ENCODE measurements at regions not wholly inside any gene's neighbourhood (a gene's known extent, or its start where the extent isn't known, plus 50 kb on each side); places are given as distances from the start of the nearest gene placed in this dataset.

DNA sequence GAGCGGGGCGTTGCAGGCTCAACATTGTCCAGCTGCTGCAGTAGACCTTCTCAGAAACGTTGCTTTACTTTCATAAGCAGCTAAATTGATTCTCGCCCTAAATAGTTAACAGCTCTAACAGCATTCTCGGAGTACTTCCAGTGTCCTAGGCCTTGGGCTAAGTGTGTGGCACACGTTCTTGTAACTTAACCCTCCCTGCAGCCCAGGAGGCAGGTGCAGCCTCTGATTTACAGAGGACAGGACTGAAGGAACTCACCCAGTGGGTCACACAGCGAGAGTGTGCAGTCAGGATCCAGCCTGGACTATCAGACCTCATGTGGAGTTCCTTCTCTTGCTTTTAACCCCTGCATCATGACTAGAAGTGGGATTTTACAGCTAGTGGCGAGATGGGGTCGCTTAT, 312.8 kb upstream of the C2CD4B start:
- H3K27ac ChIP-seq (ENCODE audit: low read depth in 1 of 2, low read length in 2 of 2): no peak overlapping the region
- H3K27me3 ChIP-seq (ENCODE audit: control insufficient read depth in 4 of 4, insufficient read depth in 4 of 4, low read length in 3 of 4): no peaks in the 10 kb centered on the region
- H3K4me3 ChIP-seq (ENCODE audit: low read depth in 1 of 3, low read length in 3 of 3): no peak overlapping the region
- TF ChIP-seq YY1 (IDR thresholded peaks at IDR 0.05) (no peak), NR2F2 (IDR thresholded peaks at IDR 0.05) (no peak), RXRA (IDR thresholded peaks at IDR 0.05) (no peak), FOXA1 (IDR thresholded peaks at IDR 0.05) (no peak), RAD21 (IDR thresholded peaks at IDR 0.05) (no peak), JUND (IDR thresholded peaks at IDR 0.05) (no peak), ATF3 (IDR thresholded peaks at IDR 0.05) (no peak), SP1 (IDR thresholded peaks at IDR 0.05) (no peak), MAX (IDR thresholded peaks at IDR 0.05) (no peak), ZBTB33 (IDR thresholded peaks at IDR 0.05) (no peak), TAF1 (conservative IDR thresholded peaks at IDR 0.05) (no peak), REST (IDR thresholded peaks at IDR 0.05) (no peak)
- no peak overlapping the region for H3K9ac ChIP-seq (ENCODE audit: low read depth in 1 of 2, low read length in 2 of 2)
- no peaks in the 10 kb centered on the region for H3K9me3 ChIP-seq (ENCODE audit: control insufficient read depth in 4 of 4, low read length in 3 of 4)
- DNase-seq (ENCODE audit: low spot score): no peak
- H3K4me1 ChIP-seq (ENCODE audit: control insufficient read depth in 4 of 4, insufficient read depth in 4 of 4, low read length in 3 of 4): no peaks in the 10 kb centered on the region
- no peaks in the 10 kb centered on the region for H3K36me3 ChIP-seq (ENCODE audit: control insufficient read depth in 4 of 4, insufficient read depth in 3 of 4, low read depth in 1 of 4, low read length in 3 of 4)
- 90% methylated on average over 9 of the region's 9 CpGs for WGBS

GRCh38 chr15:62482785-62483429, 317.8 kb upstream of the C2CD4B start:
- H3K27ac ChIP-seq (ENCODE audit: low read depth in 1 of 2, low read length in 2 of 2): no peak overlapping the region
- no peaks in the 10 kb centered on the region for H3K36me3 ChIP-seq (ENCODE audit: control insufficient read depth in 4 of 4, insufficient read depth in 3 of 4, low read depth in 1 of 4, low read length in 3 of 4)
- H3K4me1 ChIP-seq (ENCODE audit: control insufficient read depth in 4 of 4, insufficient read depth in 4 of 4, low read length in 3 of 4): no peaks in the 10 kb centered on the region
- H3K9me3 ChIP-seq (ENCODE audit: control insufficient read depth in 4 of 4, low read length in 3 of 4): no peaks in the 10 kb centered on the region
- no peaks in the 10 kb centered on the region for H3K27me3 ChIP-seq (ENCODE audit: control insufficient read depth in 4 of 4, insufficient read depth in 4 of 4, low read length in 3 of 4)
- peak; percentile 57 for DNase-seq (ENCODE audit: low spot score)
- 87% methylated on average over 5 of the region's 5 CpGs for WGBS
- H3K9ac ChIP-seq (ENCODE audit: low read depth in 1 of 2, low read length in 2 of 2): no peak overlapping the region
- H3K4me3 ChIP-seq (ENCODE audit: low read depth in 1 of 3, low read length in 3 of 3): no peak overlapping the region
- TF ChIP-seq REST (IDR thresholded peaks at IDR 0.05) (no peak), RAD21 (IDR thresholded peaks at IDR 0.05) (no peak), ATF3 (IDR thresholded peaks at IDR 0.05) (no peak), FOXA1 (IDR thresholded peaks at IDR 0.05) (no peak), EGR1 (IDR thresholded peaks at IDR 0.05; ENCODE audit: low read depth in 2 of 2) (no peak), MAX (IDR thresholded peaks at IDR 0.05) (no peak), ZBTB33 (IDR thresholded peaks at IDR 0.05) (no peak), YY1 (IDR thresholded peaks at IDR 0.05) (no peak), HNF4G (IDR thresholded peaks at IDR 0.05) (no peak), SP1 (IDR thresholded peaks at IDR 0.05) (no peak), FOXA2 (IDR thresholded peaks at IDR 0.05) (no peak), TAF1 (conservative IDR thresholded peaks at IDR 0.05) (no peak), GABPA (IDR thresholded peaks at IDR 0.05 in 1 of 2, conservative IDR thresholded peaks at IDR 0.05 in 1 of 2) (no peak), HNF4A (conservative IDR thresholded peaks at IDR 0.05) (no peak), RXRA (IDR thresholded peaks at IDR 0.05) (no peak)

Measured in liver (tissue), 7 donors.